Vagina (tissue), 2 donors: ENCODE measurements at regions not wholly inside any gene's neighbourhood (a gene's known extent, or its start where the extent isn't known, plus 50 kb on each side); places are given as distances from the start of the nearest gene placed in this dataset.

Experiments used
- POLR2A ChIP-seq, 2 donors: fragments of 450-650 bp; IDR thresholded peaks; one replicate each; pipeline ENCODE4 v1.6.1; 2017; ENCODE audit warnings: antibody characterized with exemption in 2 of 2, mild to moderate bottlenecking in 2 of 2, moderate library complexity in 2 of 2
- POLR2AphosphoS5 ChIP-seq, 2 donors: sonication (generic); formaldehyde crosslinking; IDR thresholded peaks; one replicate each; pipeline ENCODE4 v1.9.0; 2017; ENCODE audit warnings: antibody characterized with exemption in 2 of 2, mild to moderate bottlenecking in 2 of 2, low read depth in 1 of 2; ENCODE audit not compliant: insufficient read depth in 1 of 2
- TF ChIP-seq, protein P1 (sequence below), 3 experiments: fragments of 450-650 bp in 2 of 3; fragments of 200-600 bp in 1 of 3; sonication (generic) in 1 of 3; IDR thresholded peaks; one replicate each; pipeline ENCODE4 v1.5.1; 2017 to 2019; ENCODE audit warnings: antibody characterized with exemption in 3 of 3, mild to moderate bottlenecking in 2 of 3, moderate library complexity in 2 of 3

DNA sequence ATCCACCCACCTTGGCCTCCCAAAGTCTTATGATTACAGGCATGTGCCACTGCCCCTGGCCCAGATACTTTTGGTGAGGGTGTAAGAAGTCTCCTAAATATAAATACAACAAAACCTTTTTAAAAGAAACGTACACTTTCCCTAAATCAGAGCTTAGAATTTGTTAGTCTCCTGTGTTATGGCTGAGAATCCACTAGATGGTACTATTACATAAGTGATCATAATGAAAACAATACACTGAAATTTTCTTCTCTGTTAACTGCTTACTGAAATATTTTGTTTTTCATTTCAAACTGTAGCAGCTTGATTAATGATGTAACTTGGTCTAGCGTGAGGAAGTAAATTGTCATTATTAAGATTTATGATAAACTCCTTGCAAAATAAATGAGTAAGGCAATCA is 74.8 kb upstream of the FAM98A start:
- TF ChIP-seq, protein P1, sequence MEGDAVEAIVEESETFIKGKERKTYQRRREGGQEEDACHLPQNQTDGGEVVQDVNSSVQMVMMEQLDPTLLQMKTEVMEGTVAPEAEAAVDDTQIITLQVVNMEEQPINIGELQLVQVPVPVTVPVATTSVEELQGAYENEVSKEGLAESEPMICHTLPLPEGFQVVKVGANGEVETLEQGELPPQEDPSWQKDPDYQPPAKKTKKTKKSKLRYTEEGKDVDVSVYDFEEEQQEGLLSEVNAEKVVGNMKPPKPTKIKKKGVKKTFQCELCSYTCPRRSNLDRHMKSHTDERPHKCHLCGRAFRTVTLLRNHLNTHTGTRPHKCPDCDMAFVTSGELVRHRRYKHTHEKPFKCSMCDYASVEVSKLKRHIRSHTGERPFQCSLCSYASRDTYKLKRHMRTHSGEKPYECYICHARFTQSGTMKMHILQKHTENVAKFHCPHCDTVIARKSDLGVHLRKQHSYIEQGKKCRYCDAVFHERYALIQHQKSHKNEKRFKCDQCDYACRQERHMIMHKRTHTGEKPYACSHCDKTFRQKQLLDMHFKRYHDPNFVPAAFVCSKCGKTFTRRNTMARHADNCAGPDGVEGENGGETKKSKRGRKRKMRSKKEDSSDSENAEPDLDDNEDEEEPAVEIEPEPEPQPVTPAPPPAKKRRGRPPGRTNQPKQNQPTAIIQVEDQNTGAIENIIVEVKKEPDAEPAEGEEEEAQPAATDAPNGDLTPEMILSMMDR (IDR thresholded peaks at IDR 0.05), result no peak
- no peak for TF ChIP-seq POLR2AphosphoS5 (IDR thresholded peaks at IDR 0.05; ENCODE audit: insufficient read depth in 1 of 2, low read depth in 1 of 2)
- TF ChIP-seq POLR2A (IDR thresholded peaks at IDR 0.05), result no peak
